GM19328 (cell line): ENCODE measurements at regions not wholly inside any gene's neighbourhood (a gene's known extent, or its start where the extent isn't known, plus 50 kb on each side); places are given as distances from the start of the nearest gene placed in this dataset.
"Not testable (repeated sequence)": the region's sequence is repeated elsewhere in the genome, so short reads cannot be mapped to it uniquely, and the experiment has no call there.

Experiments
- ATAC-seq: cut with Tn5 transposase; IDR thresholded peaks from one replicate; pipeline ENCODE4 v1.9.1; 2021; ENCODE audit warnings: mild to moderate bottlenecking, moderate library complexity; ENCODE audit not compliant: unreplicated experiment

DNA sequence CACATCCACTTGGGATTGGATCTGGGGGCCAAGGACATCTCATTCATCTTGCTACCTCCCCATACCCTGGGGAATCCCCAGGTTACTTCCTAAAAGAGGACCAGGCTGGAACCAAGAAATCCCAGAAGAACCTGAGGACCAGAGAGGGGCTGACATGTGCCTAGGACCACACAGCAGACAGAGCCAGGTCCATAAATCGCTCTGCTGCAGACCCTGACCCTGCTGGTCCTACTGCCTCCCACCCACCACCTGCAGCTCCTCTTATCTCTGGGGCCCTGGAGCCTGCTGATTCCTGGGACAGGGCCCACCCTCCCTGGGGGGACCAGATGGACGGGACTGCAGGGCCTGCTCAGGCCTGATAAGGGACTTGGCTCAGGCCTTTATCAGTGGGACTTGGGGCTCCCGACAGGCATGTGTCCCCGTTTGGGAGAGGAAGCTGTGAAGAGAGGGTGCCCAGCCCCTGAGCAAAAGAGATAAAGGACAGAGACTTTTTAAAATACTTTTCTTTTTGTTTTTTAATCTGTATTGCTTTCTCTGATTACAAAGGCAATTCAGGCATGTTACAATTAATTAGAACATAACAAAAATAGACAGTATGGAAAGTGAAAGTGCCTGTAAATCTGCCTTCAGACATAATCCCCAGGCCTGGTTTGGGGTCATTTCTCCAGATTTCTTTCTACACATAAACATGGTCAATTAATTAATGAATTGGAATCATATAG lies 101.3 kb upstream of the LARP1 start:
- ATAC-seq, result no peak

DNA sequence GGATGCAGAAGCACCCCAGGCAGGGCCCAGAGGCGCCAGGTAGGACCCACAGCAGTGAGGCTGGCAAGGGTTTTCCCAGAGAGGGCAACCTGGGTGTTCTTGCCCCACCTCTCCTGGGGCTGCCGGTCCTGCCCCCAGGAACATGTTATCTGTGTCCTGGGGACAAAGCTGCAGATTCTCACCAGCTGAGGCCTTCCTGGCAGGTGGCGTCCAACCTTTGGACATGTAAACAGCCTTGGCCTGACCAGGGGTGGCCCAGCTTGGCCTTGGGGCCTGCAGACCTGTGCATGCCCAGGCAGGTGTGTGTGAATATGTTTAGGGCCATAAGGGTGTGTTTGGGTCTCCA lies 101.8 kb upstream of the LARP1 start:
- ATAC-seq, result no peak

DNA sequence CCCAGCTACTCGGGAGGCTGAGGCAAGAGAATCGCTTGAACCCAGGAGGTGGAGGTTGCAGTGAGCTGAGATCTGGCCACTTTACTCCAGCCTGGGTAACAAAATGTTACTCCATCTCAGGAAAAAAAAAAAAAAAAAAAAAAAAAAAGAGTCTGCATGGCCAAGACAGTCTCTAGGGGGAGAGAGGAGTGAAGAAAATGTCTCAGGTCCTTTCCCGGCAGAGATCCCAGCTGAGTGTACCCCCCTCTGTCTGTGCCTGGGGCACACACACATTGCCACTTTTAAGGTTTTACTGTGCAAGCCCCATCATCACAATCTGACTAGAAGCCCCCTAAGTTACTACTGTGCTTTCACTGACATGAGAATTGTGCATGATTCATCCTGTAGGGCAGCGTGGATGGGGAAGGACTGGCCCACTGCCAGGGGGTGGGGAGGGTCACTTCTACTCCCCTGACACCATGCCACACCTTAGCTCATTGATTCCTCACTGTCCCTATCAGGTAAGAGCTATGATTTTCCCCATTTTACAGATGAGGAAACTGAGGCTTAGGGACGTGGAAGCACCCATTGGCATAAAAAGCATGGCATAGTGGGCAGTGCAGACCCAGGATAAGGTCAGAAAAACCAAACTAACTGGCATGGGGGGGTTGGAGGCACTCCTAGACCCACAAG lies 102.3 kb upstream of the LARP1 start:
- ATAC-seq, result no peak

DNA sequence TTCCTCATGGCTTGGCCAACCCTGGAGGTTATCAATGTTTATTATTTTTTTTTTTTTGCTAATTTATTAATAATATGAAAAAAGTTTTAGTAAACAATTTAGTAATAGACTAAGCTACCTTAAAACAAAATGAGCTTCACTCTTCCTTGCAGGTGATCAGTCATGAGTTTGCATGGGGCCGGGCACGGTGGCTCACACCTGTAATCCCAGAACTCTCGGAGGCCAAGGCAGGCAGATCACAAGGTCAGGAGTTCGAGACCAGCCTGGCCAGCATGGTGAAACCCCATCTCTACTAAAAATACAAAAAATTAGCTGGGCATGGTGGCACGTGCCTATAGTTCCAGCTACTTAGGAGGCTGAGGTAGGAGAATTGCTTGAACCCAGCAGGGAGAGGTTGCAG lies 103.4 kb upstream of the LARP1 start:
- not testable (repeated sequence) for ATAC-seq

DNA sequence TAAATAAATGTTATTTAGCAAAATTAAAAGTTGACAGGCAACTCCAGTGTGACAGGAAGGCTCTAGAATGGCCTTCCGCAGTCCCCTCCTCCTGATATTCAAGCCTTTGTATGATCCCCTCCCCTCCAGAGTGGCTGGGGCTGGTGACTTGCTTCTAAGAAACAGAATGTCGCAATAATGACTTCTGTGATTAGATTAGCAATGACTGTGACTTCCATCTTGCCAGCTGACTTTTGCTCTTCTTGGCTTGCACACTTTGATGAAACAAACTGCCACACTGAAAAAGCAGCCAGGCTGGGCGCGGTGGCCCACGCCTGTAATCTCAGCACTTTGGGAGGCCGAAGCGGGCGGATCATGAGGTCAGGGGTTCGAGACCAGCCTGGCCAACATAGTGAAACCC lies 106.5 kb upstream of the LARP1 start:
- ATAC-seq, result no peak

DNA sequence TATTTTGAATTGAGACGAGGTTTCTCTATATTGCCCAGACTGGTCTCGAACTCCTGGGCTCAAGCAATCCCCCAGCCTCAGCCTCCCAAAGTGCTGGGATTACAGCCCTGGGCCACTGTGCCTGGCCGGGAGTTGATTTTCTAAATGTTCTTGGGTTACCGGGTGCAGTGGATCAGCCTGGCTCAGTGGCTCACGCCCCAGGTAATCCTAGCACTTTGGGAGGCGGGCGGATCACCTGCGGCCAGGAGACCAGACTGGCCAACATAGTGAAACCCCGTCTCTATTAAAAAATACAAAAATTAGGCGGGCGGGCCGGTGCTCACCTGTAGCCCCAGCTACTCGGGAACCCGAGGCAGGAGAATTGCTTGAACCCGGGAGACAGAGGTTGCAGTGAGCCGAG lies 106.9 kb upstream of the LARP1 start:
- ATAC-seq, result no peak

DNA sequence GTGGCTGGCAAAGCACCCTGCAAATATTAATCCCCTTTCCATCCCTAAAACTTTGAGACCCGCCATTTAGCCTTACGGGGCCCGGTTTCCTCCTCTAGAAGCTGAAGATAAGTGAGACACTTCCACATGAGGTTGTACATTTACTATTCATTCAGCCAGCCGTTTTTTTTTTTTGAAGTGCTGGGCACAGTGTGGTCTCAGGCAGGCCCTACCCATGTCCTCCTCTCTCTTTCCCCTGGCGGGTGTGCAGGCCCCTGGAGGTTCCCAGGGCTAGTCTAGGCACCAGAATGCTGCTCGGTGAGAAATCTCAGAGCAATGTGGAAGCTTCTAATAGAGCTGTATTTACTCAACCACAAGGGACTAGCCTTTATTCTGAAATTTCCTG lies 107.4 kb upstream of the LARP1 start:
- no peak for ATAC-seq

DNA sequence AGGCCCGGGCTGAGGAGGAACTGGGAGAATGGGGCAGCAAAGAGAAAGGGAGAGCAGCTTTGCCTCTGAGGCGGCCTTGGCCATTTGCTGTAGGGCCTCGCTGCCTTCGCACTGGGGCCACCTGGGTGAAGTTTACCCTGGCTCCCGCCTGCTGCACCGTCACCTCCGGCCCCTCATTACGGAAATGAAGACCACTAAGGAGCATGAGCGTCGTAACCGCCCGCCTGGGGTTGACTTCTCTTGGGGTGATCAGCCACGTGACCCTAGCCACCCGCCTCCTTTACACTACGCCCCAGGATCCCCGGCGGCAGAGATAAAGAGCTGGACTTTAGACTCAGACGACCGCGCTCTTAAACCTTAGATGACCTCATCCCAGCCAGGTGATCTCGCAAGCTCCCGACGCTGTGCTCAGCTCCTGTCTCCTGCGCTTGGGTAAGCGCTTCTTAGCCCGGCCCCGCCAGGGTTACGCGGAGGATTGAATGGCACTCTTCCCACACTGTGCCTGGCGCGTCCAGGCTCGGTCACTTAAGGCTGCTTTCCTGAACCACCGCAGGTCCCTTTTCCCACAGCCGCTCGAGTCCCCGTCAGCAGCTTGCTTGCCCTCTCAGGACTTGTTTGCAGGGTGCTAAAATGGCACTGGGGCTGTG lies 107.9 kb upstream of the LARP1 start:
- no peak for ATAC-seq

DNA sequence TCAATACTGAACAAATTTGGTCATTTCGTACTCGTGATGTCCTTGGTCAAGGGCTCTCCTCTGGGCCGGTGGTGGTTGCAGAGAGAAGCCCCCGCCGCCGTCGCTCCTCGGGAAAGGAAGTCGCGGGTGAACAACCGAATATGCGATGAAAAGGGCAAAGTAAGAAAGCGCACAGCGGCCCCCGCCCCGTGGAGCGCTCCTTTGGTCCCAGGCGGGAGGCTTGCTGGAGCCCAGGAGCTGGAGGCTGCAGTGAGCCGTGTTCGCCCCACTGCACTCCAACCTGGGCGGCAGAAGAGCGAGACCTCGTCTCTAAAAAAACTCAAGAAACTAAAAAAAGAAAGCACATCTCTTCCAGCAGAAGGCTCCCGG lies 108.4 kb upstream of the LARP1 start:
- ATAC-seq, result no peak

DNA sequence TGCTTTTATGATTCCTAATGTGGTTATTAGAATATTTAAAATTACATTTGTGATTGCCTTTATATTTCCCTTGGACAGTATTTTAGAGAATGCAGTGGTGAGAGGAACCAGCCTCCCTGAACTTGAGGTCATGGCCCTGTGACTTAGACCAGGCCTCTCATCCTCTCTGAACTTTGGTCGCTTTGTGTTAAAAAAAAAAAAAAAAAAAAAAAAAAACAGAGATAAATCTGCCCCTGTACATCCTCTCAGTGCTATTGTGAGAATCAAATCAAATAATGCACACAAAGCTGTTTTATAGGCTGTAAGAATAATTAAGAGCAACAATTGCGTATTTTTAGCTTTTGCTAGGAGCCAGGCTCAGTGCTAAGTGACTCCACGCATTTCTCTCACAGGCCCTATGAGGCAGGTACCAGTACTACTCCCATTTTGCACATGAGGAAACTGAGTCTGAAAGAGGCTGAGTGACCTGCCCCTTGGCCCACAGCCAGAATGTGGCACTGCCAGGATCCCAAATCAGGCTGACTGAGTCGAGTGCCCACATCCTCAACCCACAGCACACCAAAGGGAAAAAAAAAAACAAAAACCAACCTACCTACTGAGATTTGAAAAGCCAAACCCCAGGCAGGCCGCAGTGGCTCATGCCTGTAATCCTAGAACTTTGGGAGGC lies 110.3 kb upstream of the LARP1 start:
- no peak for ATAC-seq

DNA sequence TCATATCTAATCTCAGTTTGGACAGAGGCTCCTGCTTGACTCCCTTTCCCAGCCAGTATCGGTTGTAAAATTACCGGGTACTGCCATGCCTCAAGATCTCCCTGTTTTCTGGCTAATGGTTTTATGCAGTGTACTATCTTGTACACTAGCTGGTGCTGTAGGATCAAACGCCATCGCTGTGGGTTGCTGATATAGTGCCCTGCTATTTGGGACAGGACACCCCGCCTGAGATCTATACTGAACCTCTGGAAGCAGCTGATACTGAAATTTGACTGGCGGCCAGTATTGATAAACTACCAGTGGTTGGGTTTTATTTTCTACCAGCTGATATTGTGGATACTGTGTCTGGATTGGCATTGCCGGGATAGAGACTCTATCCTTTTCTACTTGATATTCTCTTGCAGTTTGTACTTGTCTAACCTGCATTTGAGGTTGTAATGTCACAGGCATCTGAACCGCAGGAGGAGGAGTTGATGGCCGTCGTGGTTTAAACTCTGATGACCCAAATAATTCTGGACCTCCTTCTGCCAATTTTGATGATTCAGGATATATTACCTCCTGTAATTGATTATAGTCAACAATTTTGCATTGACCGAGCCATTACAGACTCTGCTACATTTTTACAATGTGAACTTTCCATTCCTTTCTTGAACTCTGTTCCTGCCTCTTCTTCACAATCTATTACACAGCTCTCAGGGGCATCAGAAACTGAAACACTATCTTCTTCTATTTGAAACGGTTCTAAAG lies 112.5 kb upstream of the LARP1 start:
- ATAC-seq, result no peak

DNA sequence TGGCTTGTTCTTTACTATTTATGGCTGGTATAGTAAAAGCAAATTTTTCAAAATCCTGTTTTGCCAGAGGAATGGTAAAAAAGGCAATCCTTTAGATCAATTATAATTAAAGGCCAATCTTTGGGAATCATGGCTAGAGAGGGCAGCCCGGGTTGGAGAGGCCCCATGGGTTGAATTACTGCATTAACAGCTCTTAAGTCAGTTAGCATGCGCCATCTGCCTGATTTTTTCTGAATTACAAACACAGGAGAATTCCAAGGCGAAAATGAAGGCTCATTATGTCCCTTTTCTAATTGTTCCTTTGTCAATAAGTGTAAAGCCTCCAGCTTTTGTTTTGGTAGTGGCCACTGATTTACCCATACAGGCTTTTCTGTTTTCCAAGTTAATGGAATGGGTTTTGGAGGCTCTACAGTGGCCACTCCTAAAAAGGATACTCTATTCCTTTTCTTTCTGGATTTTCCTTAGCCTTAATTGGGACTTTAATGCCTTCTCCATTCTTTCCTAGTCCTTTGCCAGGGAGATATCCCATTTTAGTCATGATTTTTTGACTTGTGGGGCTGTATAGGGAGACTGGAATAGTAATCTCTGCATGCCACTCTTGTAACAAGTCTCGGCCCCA lies 114.9 kb upstream of the LARP1 start:
- ATAC-seq, result not testable (repeated sequence)

DNA sequence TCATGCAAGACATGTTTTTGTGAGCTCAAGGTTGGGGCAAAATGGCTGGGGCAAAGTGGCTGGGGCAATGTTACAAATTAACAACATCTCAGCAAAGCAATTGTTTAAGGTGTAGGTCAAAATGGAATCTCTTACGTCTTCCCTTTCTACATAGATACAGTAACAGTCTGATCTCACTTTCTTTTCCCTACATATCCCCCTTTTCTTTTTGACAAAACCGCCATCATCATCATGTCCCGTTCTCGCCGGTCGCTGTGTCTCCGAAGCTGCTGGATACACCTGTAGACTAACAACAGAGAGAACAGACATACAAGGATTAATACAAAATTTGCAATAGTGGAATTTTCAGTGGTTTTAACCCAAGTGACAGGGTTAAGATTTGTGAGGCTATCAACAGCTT lies 118.4 kb upstream of the LARP1 start:
- not testable (repeated sequence) for ATAC-seq

DNA sequence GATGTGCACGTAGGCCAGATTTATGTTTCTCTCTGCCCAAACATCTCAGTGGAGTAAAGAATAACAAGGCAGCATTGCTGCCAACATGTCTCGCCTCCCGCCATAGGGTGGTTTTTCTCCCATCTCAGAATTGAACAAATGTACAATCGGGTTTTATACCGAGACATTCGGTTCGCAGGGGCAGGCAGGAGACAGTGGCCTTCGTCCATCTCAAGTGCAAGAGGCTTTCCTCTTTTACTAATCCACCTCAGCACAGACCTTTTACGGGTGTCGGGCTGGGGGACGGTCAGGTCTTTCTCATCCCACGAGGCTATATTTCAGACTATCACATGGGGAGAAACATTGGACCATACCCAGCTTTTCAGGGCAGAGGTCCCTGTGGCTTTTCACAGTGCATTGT lies 118.9 kb upstream of the LARP1 start:
- not testable (repeated sequence) for ATAC-seq

DNA sequence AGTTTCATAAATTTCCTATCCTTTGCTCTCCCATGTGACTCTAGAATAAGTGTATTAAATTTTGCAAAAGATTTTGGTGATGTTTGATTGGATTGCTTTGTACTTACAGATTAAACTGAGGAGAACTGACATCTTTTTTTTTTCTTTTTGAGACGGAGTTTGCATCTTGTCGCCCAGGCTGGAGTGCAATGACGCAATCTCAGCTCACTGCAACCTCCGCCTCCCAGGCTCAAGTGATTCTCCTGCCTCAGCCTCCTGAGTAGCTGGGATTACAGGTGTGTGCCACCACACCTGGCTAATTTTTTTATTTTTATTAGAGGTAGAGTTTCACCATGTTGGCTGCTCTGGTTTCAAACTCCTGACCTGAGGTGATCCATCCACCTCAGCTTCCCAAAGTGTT lies 121.4 kb upstream of the LARP1 start:
- ATAC-seq, result not testable (repeated sequence)

DNA sequence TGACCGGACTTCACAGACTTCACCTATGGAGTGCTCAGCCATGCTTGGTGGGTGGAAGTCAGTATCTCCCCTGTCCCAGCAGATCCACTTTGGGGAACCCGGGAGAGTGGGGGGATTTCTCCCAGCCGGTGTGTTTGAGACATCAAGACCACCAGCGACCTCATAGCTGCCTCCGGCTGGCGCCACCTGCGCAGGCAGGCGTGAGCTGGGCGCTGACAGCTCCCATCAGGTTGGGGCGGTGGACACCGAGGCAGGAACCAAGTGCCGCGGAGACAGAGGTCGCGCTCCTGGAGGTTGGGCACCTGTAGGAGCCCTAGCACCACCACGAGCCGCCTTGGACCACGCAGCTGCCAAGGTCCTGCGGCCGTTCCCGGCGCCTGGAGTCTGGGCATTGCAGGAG lies 124.0 kb upstream of the LARP1 start:
- no peak for ATAC-seq

DNA sequence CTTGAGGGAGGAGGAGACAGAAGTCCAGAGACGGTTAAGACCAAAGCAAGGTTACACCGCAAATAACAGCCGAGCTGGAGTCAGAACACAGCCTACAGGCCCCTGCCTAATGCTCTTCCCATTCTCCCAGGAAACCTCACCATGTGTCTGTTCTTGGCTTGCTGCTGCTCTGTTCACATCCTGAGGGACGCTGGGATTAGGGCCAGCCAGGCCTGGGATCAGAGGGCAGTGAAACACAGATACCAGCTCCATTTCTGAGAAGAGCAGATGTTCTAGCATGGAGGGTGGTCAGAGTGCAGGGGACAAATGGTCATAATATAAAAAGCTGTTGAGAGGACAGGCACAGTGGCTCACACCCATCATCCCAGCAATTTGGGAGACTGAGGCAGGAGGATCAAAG lies 124.8 kb upstream of the LARP1 start:
- ATAC-seq, result no peak

DNA sequence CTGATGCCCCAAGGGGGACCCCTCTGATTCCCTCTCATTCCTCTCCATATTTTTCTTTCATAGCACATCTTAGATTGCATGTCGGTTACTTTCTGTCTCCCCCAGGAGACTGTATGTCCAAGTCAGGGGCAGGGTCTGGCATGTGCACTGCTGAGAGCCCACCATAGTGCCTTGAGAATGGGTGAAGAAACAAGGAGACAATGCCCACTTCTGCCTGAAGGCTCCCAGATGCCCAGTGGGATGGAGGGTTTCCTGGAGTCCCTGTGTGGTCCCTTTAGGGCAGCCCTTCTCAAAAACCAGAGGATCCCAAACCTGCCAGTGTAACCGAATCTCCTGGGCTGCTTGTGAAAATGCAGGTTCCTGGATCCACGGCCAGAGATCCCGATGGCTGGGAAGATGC lies 126.5 kb upstream of the LARP1 start:
- no peak for ATAC-seq

DNA sequence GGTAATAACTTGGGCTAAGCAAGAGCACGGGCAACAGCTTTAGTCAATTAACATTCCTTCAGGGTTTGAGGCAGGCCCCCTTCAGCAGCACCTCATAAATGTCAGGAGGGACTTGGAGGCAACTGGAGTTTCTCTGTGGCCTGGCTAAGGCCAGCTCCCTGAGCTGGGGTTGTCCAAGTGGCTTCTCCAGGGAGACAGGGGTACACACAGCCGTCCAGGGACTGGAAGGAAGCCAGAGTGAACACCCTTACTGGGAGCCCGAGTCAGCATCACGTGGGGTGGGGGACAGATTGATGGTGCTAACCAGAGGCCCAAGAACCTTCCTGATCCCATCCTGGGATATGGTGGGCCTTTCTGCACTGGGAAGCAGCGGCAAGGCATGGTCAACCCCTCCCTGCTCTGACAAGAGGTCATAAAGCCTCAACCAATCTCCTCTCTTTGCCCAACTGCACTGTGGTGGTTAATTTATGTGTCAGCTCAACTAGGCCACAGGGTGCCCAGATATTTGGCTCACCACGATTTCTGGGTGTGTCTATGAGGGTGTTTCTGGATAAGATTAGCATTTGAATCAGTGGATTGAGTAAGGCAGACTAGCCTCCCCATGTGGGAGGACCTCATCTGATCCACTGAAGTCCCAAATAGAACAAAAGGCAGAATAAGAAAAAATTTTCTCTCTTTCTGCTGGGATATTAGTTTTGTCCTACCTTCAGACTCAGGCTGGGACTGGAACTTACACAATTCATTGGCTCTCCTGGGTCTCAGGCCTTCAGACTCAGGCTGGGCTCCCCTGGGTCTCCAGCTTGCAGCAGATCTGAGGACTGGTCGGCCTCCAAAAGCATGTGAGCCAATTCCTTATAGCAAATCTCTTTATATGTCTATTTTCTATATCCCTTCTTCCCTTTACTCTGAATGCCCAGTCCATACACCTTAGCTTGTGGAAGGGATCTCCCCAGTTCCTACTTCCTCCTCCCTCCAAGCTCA lies 127.2 kb upstream of the LARP1 start:
- no peak for ATAC-seq
